Breast epithelium (tissue), 3 donors: ENCODE measurements at regions not wholly inside any gene's neighbourhood (a gene's known extent, or its start where the extent isn't known, plus 50 kb on each side); places are given as distances from the start of the nearest gene placed in this dataset.

Experiments
- CTCF ChIP-seq, 3 donors: fragments of 450-650 bp; IDR thresholded peaks; one replicate each; pipeline ENCODE4 v1.5.1; 2016 to 2017; ENCODE audit warnings: antibody characterized with exemption in 3 of 3, mild to moderate bottlenecking in 3 of 3, moderate library complexity in 3 of 3
- POLR2A ChIP-seq: fragments of 450-650 bp; IDR thresholded peaks from one replicate; pipeline ENCODE4 v1.6.1; 2016; ENCODE audit warnings: antibody characterized with exemption, mild to moderate bottlenecking, moderate library complexity
- POLR2AphosphoS5 ChIP-seq, 3 donors: sonication (generic); formaldehyde crosslinking; IDR thresholded peaks; one replicate each; pipeline ENCODE4 v1.6.1; 2017; ENCODE audit warnings: antibody characterized with exemption in 3 of 3

GRCh38 chr2:122112216-122113005 lies 357.0 kb downstream of the TSN start:
- TF ChIP-seq POLR2A (no peak), CTCF (IDR thresholded peaks at IDR 0.05) (no peak), POLR2AphosphoS5 (IDR thresholded peaks at IDR 0.05) (no peak)
